ENCODE measurements at regions not wholly inside any gene's neighbourhood (a gene's known extent, or its start where the extent isn't known, plus 50 kb on each side); places are given as distances from the start of the nearest gene placed in this dataset.

GRCh38 chr13:30850867-30851211 is 55.2 kb upstream of the MEDAG start:
- Histone ChIP-seq H3K9me3 (no peaks in the 10 kb centered on the region), H3K4me1 (replicated peaks) (no peaks in the 10 kb centered on the region), H3K27ac (no peak overlapping the region), H3K4me3 (no peak overlapping the region), H3K27me3 (replicated peaks; ENCODE audit: insufficient read depth) (no peaks in the 10 kb centered on the region), H3K36me3 (no peaks in the 10 kb centered on the region)
- no peak for TF ChIP-seq POLR2A (IDR thresholded peaks at IDR 0.05)
- TF ChIP-seq CTCF (IDR thresholded peaks at IDR 0.05) = no peak
- TF ChIP-seq POLR2AphosphoS5 (IDR thresholded peaks at IDR 0.05) = no peak
- intact Hi-C loops (cut with DNase I) = no loop called here
- DNase-seq (ENCODE audit: low spot score) = no peak

- Histone ChIP-seq H3K9me3 (no peaks in the 10 kb centered on the region), H3K36me3 (no peaks in the 10 kb centered on the region), H3K27ac (no peak overlapping the region), H3K27me3 (replicated peaks; ENCODE audit: insufficient read depth) (no peaks in the 10 kb centered on the region), H3K4me1 (replicated peaks) (no peaks in the 10 kb centered on the region), H3K4me3 (no peak overlapping the region)
- intact Hi-C loops (cut with DNase I) = no loop called here
- TF ChIP-seq CTCF (IDR thresholded peaks at IDR 0.05) (no peak), POLR2A (IDR thresholded peaks at IDR 0.05) (no peak), POLR2AphosphoS5 (IDR thresholded peaks at IDR 0.05) (no peak)
- DNase-seq (ENCODE audit: low spot score) = no peak
- WGBS = 76% methylated on average over 5 of the region's 5 CpGs
These were observed 54.4 kb upstream of the MEDAG start for GRCh38 chr13:30851697-30852096.

GRCh38 chr13:30855569-30855968 is 50.5 kb upstream of the MEDAG start:
- DNase-seq (ENCODE audit: low spot score) = no peak
- Histone ChIP-seq H3K9me3 (no peaks in the 10 kb centered on the region), H3K27ac (no peak overlapping the region), H3K27me3 (replicated peaks; ENCODE audit: insufficient read depth) (no peaks in the 10 kb centered on the region), H3K36me3 (no peaks in the 10 kb centered on the region), H3K4me1 (replicated peaks) (no peaks in the 10 kb centered on the region), H3K4me3 (no peak overlapping the region)
- TF ChIP-seq POLR2AphosphoS5 (IDR thresholded peaks at IDR 0.05) (no peak), POLR2A (IDR thresholded peaks at IDR 0.05) (no peak), CTCF (IDR thresholded peaks at IDR 0.05) (no peak)
- intact Hi-C loops (cut with DNase I) = no loop called here
- WGBS = 60% methylated on average over 3 of the region's 3 CpGs

- WGBS = 74% methylated on average over 9 of the region's 9 CpGs
- no peak for DNase-seq (ENCODE audit: low spot score)
- intact Hi-C loops (cut with DNase I) = no loop called here
These were observed 49.9 kb upstream of the MEDAG start for GRCh38 chr13:30856005-30856790.

More at GRCh38 chr13:30856005-30856790, 49.9 kb upstream of the MEDAG start:
- Histone ChIP-seq H3K27me3 (replicated peaks; ENCODE audit: insufficient read depth) (no peaks in the 10 kb centered on the region), H3K4me1 (replicated peaks) (no peaks in the 10 kb centered on the region), H3K27ac (no peak overlapping the region), H3K36me3 (no peaks in the 10 kb centered on the region), H3K4me3 (no peak overlapping the region), H3K9me3 (no peaks in the 10 kb centered on the region)
- TF ChIP-seq CTCF (IDR thresholded peaks at IDR 0.05) (no peak), POLR2AphosphoS5 (IDR thresholded peaks at IDR 0.05) (no peak), POLR2A (IDR thresholded peaks at IDR 0.05) (no peak)
